GM18907 (cell line): ENCODE measurements at regions not wholly inside any gene's neighbourhood (a gene's known extent, or its start where the extent isn't known, plus 50 kb on each side); places are given as distances from the start of the nearest gene placed in this dataset.

ENCODE experiments used
- ATAC-seq: cut with Tn5 transposase; IDR thresholded peaks from one replicate; pipeline ENCODE4 v1.9.1; 2021; ENCODE audit warnings: mild to moderate bottlenecking, moderate library complexity; ENCODE audit not compliant: unreplicated experiment

- no peak for ATAC-seq
Observed at GRCh38 chr16:27679899-27680298, 130.0 kb downstream of the KATNIP start.

GRCh38 chr16:27681681-27682080 is 131.7 kb downstream of the KATNIP start:
- ATAC-seq = no peak

- ATAC-seq = no peak
Observed at GRCh38 chr16:27684047-27684446, 134.1 kb downstream of the KATNIP start.

- no peak for ATAC-seq
Observed at GRCh38 chr16:27685807-27686206, 135.9 kb downstream of the KATNIP start.

- ATAC-seq = no peak
Observed at GRCh38 chr16:27686926-27687325, 137.0 kb downstream of the KATNIP start.

GRCh38 chr16:27687605-27688004 is 137.7 kb downstream of the KATNIP start:
- ATAC-seq = no peak

- no peak for ATAC-seq
Observed at GRCh38 chr16:27689711-27690110, 139.8 kb downstream of the KATNIP start.

- ATAC-seq = no peak
Observed at GRCh38 chr16:27690608-27691007, 140.7 kb downstream of the KATNIP start.

- no peak for ATAC-seq
Observed at GRCh38 chr16:27691721-27692120, 141.8 kb downstream of the KATNIP start.

GRCh38 chr16:27692576-27692975 is 142.6 kb downstream of the KATNIP start:
- no peak for ATAC-seq

GRCh38 chr16:27695161-27695560 is 145.2 kb downstream of the KATNIP start:
- ATAC-seq = no peak

GRCh38 chr16:27698266-27698665 is 148.3 kb downstream of the KATNIP start:
- no peak for ATAC-seq

GRCh38 chr16:27698746-27699145 is 148.8 kb downstream of the KATNIP start:
- no peak for ATAC-seq

GRCh38 chr16:27699540-27699939 is 149.6 kb downstream of the KATNIP start:
- no peak for ATAC-seq

- ATAC-seq = no peak
Observed at GRCh38 chr16:27700304-27700995, 150.5 kb downstream of the KATNIP start.

GRCh38 chr16:27701381-27701780 is 151.4 kb downstream of the KATNIP start:
- no peak for ATAC-seq

GRCh38 chr16:27703121-27703520 is 153.2 kb downstream of the KATNIP start:
- ATAC-seq = no peak

GRCh38 chr16:27703545-27703944 is 153.6 kb downstream of the KATNIP start:
- no peak for ATAC-seq

- ATAC-seq = no peak
Observed at GRCh38 chr16:27704252-27704651, 154.3 kb downstream of the KATNIP start.

GRCh38 chr16:27706156-27706865 is 156.4 kb downstream of the KATNIP start:
- no peak for ATAC-seq

GRCh38 chr16:27706866-27707685 is 157.1 kb downstream of the KATNIP start:
- ATAC-seq = no peak

- no peak for ATAC-seq
Observed at GRCh38 chr16:27708651-27709050, 158.7 kb downstream of the KATNIP start.
